ENCODE measurements at regions not wholly inside any gene's neighbourhood (a gene's known extent, or its start where the extent isn't known, plus 50 kb on each side); places are given as distances from the start of the nearest gene placed in this dataset.

GRCh38 chr19:30942636-30943035 is 406.6 kb downstream of the TSHZ3 start:
- Mint-ChIP-seq H3K9me3 (peaks cover 3% of the 10 kb centered on the region; the same call in 2 of the 3 replicates), H3K4me3 (no peak overlapping the region), H3K36me3 (ENCODE audit: low read depth) (no peaks in the 10 kb centered on the region), H3K27me3 (ENCODE audit: insufficient read depth, low read depth, poor library complexity) (no peaks in the 10 kb centered on the region), H3K4me1 (no peaks in the 10 kb centered on the region), H3K27ac (no peak overlapping the region)
- DNase-seq (ENCODE audit: low spot score) (no peak), ATAC-seq (no peak)
- no peaks in the 10 kb centered on the region for H3K9me2 ChIP-seq (ENCODE audit: insufficient read depth)
- no peaks in the 10 kb centered on the region for H3K36me3 ChIP-seq (ENCODE audit: insufficient read depth)
- no peaks in the 10 kb centered on the region for H3K4me1 ChIP-seq (ENCODE audit: insufficient read depth)
- H3K79me2 ChIP-seq (replicated peaks; ENCODE audit: insufficient read depth), result no peaks in the 10 kb centered on the region
- H2AFZ ChIP-seq, result peak overlapping the region; percentile 32; the same call in 1 of the 2 replicates
- H3K4me2 ChIP-seq, result no peak overlapping the region
- no peak for TF ChIP-seq REST (IDR thresholded peaks at IDR 0.05; ENCODE audit: unreplicated experiment)
- no peak for TF ChIP-seq POLR2AphosphoS5 (IDR thresholded peaks at IDR 0.05; ENCODE audit: low read depth)
- no peak for TF ChIP-seq ETS1 (IDR thresholded peaks at IDR 0.05)
- TF ChIP-seq ZNF462 (CRISPR knock-in tag; IDR thresholded peaks at IDR 0.05), result no peak
- TF ChIP-seq CTCF (conservative IDR thresholded peaks at IDR 0.05; ENCODE audit: low read depth in 2 of 2), result no peak
- no peak overlapping the region for H3K27ac ChIP-seq (ENCODE audit: low read depth)
- H3F3A ChIP-seq (replicated peaks; ENCODE audit: low read depth), result no peaks in the 10 kb centered on the region
- H4K20me1 ChIP-seq (replicated peaks; ENCODE audit: insufficient read depth), result no peaks in the 10 kb centered on the region
- no peak overlapping the region for H3K4me3 ChIP-seq
- H3K27me3 ChIP-seq (ENCODE audit: insufficient read depth), result no peaks in the 10 kb centered on the region
